Motor neuron (in vitro differentiated cells): ENCODE measurements at regions not wholly inside any gene's neighbourhood (a gene's known extent, or its start where the extent isn't known, plus 50 kb on each side); places are given as distances from the start of the nearest gene placed in this dataset.

Source experiments
- ATAC-seq, 8 experiments: fragments of 200-7000 bp; cut with Tn5 transposase; replicated peaks in 6 of 8; 2 replicates each; pipeline ENCODE4 v1.8.0; 2021; ENCODE audit warnings: mild to moderate bottlenecking in 8 of 8, moderate library complexity in 8 of 8
- H3K27ac ChIP-seq, 2 donors: fragments of 250-450 bp; sonication (Bioruptor Pico); 2 replicates each; pipeline ENCODE4 v1.9.0; 2021; ENCODE audit warnings: antibody characterized with exemption in 2 of 2, mild to moderate bottlenecking in 2 of 2, moderate library complexity in 1 of 2
- H3K4me1 ChIP-seq, 2 donors: fragments of 250-450 bp; sonication (Bioruptor Pico); replicated peaks in 1 of 2; 2 replicates each; pipeline ENCODE4 v1.6.1; 2021; ENCODE audit warnings: antibody characterized with exemption in 2 of 2, mild to moderate bottlenecking in 2 of 2, moderate library complexity in 1 of 2
- H3K4me3 ChIP-seq, 5 donors: fragments of 250-450 bp; sonication (Bioruptor Pico); 2 replicates each; pipeline ENCODE4 v1.9.0; 2021; ENCODE audit warnings: antibody characterized with exemption in 5 of 5, mild to moderate bottlenecking in 5 of 5, moderate library complexity in 4 of 5
- WGBS, 10 experiments: fragments of 450-650 bp; shearing (Covaris generic); methylation state at CpG; one replicate each; pipeline ENCODE4 v1.0.0; 2022; 5-methylcytosine and 5-hydroxymethylcytosine counted together
- in situ Hi-C, 9 experiments: fragments of 400-800 bp; cut with MboI; loops; one replicate each; pipeline ENCODE4 v1.15.0; 2021; ENCODE audit warnings: low sequenced_read_pairs in 9 of 9, low pct_unique_long_range_greater_than_20kb in 2 of 9; ENCODE audit not compliant: unreplicated experiment in 9 of 9

- no peak overlapping the region for H3K4me3 ChIP-seq
- WGBS, 10 experiments = 20 to 97% (median 83%) methylated on average over 2 to 11 of the region's 16 CpGs; no CpG with 5 or more reads in 2 of the 10 experiments
- no peak for ATAC-seq
- in situ Hi-C loops = no loop called here
- peaks cover 28 to 32% of the 10 kb centered on the region in 2 donors for H3K4me1 ChIP-seq
- H3K27ac ChIP-seq = no peak overlapping the region
Measured at GRCh38 chr9:95610006-95610785, 93.4 kb upstream of the PTCH1 start.

- Histone ChIP-seq H3K27ac (no peak overlapping the region), H3K4me1 (peaks cover 28 to 34% of the 10 kb centered on the region in 2 donors), H3K4me3 (no peak overlapping the region)
- ATAC-seq = no peak
- in situ Hi-C loops = no loop called here
- WGBS, 10 experiments = 17 to 100% (median 60%) methylated on average over 1 to 3 of the region's 7 CpGs; no CpG with 5 or more reads in 3 of the 10 experiments
Measured at GRCh38 chr9:95609426-95609825, 92.7 kb upstream of the PTCH1 start.

DNA sequence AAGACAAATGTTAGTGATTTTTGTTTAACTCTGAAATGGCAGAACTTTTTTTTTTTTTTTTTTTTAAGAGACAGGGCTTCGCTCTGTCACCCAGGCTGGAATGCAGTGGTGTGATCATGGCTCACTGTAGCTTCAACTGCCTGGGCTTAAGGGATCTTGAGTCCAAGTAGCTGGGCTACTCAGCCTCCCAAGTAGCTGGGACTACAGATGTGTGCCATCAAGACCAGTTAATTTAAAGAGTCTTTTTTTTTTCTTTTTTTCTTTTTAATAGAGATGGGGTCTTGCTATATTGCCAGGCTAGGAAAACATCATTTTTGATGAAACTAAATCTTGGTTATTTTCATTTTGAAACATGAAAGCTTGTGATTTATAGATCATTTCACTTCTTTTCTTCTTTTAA, 91.6 kb upstream of the PTCH1 start:
- in situ Hi-C loops = no loop called here
- WGBS, 10 experiments = 40 to 100% (median 78%) methylated on average over 1 of the region's 1 CpG; no CpG with 5 or more reads in 6 of the 10 experiments
- no peak for ATAC-seq

DNA sequence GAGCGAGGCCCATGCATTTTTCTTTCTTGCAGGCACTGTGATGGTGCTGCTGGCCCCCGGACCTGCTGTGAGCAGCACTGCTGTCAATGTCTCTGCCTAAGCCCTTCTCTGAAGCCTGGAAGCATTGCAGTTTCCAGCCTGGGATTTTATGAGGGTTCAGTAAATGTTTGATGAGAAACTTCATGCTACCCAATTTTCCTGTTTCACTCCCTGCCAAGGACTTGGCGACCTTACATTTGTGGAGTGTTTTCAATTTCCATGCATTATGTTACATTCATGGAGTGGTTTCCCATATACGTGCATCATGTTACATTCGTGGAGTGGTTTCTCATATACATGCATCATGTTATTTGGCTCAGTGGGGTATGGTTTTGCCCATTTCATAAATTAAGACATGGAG, 90.7 kb upstream of the PTCH1 start:
- in situ Hi-C loops = no loop called here
- peak overlapping the region; percentile 46 to 71 for H3K27ac ChIP-seq
- H3K4me3 ChIP-seq = no peak overlapping the region
- whole genome bisulfite sequencing, 10 experiments = 0 to 92% (median 60%) methylated on average over 1 to 5 of the region's 5 CpGs; no CpG with 5 or more reads in 1 of the 10 experiments
- ATAC-seq = peak in 1 of 8 experiments; percentile 23
- H3K4me1 ChIP-seq = peaks cover 28 to 34% of the 10 kb centered on the region in 2 donors

More for the DNA sequence above, 91.6 kb upstream of the PTCH1 start:
- Histone ChIP-seq H3K4me1 (peaks cover 28 to 34% of the 10 kb centered on the region in 2 donors), H3K4me3 (no peak overlapping the region), H3K27ac (no peak overlapping the region)

- ATAC-seq = peak in 7 of 8 experiments; percentile 29 to 84 (median 71)
- H3K4me3 ChIP-seq = no peak overlapping the region
- in situ Hi-C loops = no loop called here
- 0 to 66% (median 5%) methylated on average over 1 to 17 of the region's 19 CpGs for WGBS, 10 experiments
- peak overlapping the region; percentile 46 to 71 for H3K27ac ChIP-seq
- H3K4me1 ChIP-seq = peaks cover 28 to 34% of the 10 kb centered on the region in 2 donors
Measured at GRCh38 chr9:95606489-95607350, 89.9 kb upstream of the PTCH1 start.

- Histone ChIP-seq H3K4me1 (peaks cover 28 to 34% of the 10 kb centered on the region in 2 donors), H3K4me3 (no peak overlapping the region), H3K27ac (peak overlapping the region; percentile 33 to 53)
- peak in 5 of 8 experiments; percentile 71 to 80 (median 76) for ATAC-seq
- in situ Hi-C loops = no loop called here
- WGBS, 10 experiments = 0 to 54% (median 33%) methylated on average over 1 to 7 of the region's 10 CpGs
Measured at GRCh38 chr9:95605816-95606488, 89.2 kb upstream of the PTCH1 start.

DNA sequence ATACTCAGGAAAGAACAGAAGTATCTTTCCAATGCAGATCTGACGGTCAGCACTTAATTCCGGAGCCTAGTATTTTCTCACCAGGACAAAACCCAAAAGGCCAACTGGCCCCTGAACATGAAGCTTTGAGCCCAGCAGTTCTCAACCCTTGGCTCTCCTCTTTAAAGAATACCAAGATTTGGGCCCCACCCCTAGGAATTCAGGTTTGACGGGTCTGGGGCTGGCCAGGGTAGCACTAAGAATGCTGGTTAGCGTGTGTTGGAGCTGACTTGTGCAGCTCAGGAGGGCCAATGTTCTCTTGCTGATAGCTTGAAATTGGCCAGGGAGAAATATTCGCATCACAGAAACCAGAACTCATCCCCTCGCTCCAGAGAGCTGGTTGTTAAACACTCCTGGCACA, 88.3 kb upstream of the PTCH1 start:
- Histone ChIP-seq H3K27ac (no peak overlapping the region), H3K4me1 (peaks cover 28 to 34% of the 10 kb centered on the region in 2 donors), H3K4me3 (no peak overlapping the region)
- WGBS, 10 experiments = 60 to 93% (median 80%) methylated on average over 1 to 6 of the region's 6 CpGs; no CpG with 5 or more reads in 5 of the 10 experiments
- ATAC-seq = no peak
- in situ Hi-C loops = no loop called here

DNA sequence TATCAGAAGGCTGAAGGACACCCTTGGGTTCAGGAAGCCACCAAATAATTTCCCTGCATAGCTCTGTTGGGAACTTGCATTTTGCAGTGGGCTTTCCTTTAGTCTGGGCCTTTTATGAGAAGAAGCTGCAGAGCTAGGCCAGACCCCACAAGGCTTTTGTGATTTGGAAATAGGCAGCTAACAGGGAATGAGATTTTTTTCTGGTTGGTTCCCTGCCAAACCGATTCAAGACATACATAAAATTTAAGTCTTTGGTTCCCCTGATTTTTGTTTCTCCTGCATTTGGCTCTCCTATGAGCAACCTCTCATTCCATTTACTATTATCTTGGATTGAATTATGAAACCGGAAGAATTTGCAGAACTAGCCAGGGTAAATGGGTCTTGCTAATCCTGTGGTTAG, 81.5 kb upstream of the PTCH1 start:
- H3K27ac ChIP-seq = no peak overlapping the region
- H3K4me3 ChIP-seq = no peak overlapping the region
- in situ Hi-C loops = no loop called here
- H3K4me1 ChIP-seq = peaks cover 0 to 13% of the 10 kb centered on the region in 2 donors
- 0 to 97% (median 80%) methylated on average over 1 to 2 of the region's 2 CpGs; no CpG with 5 or more reads in 2 of the 10 experiments for WGBS, 10 experiments
- no peak for ATAC-seq

DNA sequence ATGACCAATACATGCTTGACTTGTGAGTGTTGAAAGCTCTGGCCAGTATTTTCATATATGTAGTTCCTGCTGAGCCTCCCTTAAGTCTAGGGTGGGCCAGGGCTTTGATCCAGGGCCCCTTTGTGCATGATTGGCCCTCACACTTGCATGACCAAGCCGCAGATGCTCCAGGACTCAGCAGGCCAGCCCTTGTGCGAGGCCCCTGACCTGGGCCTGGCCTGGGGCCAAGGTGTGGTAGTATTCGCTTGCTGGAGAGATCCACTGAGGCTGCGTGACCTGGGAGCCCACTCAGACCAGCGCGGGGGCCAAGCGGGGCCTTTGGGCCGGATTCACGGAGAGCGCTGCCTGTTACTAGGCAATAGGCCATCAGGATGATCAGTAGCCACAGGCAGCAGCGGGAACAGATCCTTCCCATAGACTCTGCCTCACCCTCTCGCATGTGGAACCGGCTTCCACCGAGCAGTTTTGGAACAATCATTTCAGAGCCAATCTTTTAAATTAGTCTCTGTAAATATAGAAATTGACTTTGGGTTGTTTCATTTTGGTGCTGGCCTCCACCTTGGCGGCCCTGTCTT, 79.0 kb upstream of the PTCH1 start:
- Histone ChIP-seq H3K4me3 (no peak overlapping the region), H3K27ac (no peak overlapping the region), H3K4me1 (peaks cover 0 to 13% of the 10 kb centered on the region in 2 donors)
- 77 to 90% (median 88%) methylated on average over 1 to 9 of the region's 15 CpGs; no CpG with 5 or more reads in 3 of the 10 experiments for WGBS, 10 experiments
- no peak for ATAC-seq
- in situ Hi-C loops = no loop called here

DNA sequence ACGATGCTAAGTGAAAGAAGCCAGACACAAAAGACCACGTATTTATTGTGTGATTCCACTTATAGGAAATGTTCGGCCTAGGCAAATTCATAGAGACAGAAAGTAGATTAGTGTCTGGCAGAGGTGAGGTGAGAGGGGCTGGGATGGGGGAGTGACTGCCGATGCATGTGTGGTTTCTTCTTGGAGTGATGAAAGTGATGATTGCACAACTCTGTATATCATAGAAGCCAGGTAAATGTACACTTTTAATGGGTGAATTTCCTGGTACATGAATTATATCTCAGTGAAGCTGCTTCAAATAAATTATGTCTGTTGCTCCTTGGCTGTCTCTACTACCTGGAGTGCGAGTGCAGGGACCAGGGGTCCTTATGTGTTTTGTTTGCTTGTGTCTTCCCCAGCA, 76.2 kb upstream of the PTCH1 start:
- no peak for ATAC-seq
- in situ Hi-C loops = no loop called here
- Histone ChIP-seq H3K4me1 (peaks cover 3 to 16% of the 10 kb centered on the region in 2 donors), H3K4me3 (no peak overlapping the region), H3K27ac (no peak overlapping the region)
- 11 to 100% (median 95%) methylated on average over 1 to 5 of the region's 5 CpGs; no CpG with 5 or more reads in 1 of the 10 experiments for WGBS, 10 experiments

- H3K4me1 ChIP-seq = peaks cover 8 to 9% of the 10 kb centered on the region in 2 donors
- WGBS, 10 experiments = 0 to 79% (median 60%) methylated on average over 1 to 9 of the region's 9 CpGs; no CpG with 5 or more reads in 1 of the 10 experiments
- H3K4me3 ChIP-seq = no peak overlapping the region
- in situ Hi-C loops = no loop called here
- H3K27ac ChIP-seq = no peak overlapping the region
- peak in 2 of 8 experiments; percentile 61 to 74 for ATAC-seq
Measured at GRCh38 chr9:95588724-95589588, 72.2 kb upstream of the PTCH1 start.
